ENCODE measurements at regions not wholly inside any gene's neighbourhood (a gene's known extent, or its start where the extent isn't known, plus 50 kb on each side); places are given as distances from the start of the nearest gene placed in this dataset.

DNA sequence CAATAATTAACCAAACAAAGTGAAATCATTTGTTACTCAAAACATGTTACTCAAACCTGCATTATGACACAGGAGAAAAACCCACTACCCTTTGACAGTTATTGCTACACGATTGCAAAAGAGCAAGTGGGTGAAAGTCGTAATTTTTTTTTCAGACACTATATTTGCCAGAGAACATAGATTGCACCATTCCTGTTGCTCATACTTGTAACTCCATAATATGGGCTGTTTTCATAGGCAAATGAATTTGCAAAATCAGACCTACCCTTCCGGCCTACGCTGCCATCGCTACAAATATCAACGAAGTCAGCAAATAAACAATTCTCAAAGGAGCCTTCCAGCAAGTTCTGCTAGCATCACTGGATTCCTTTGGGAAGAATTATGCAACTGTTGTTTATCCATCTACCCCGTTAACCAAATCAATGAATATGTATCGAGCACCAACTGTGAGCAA, 396.5 kb downstream of the IRS2 start:
- no peaks in the 10 kb centered on the region for H3K79me2 ChIP-seq (ENCODE audit: insufficient read depth, low read depth)
- no peaks in the 10 kb centered on the region for H4K20me1 ChIP-seq (ENCODE audit: insufficient read depth)
- no peaks in the 10 kb centered on the region for H3K27me3 ChIP-seq (ENCODE audit: insufficient read depth, low read depth)
- no peak overlapping the region for H3K4me3 ChIP-seq (IDR thresholded peaks at IDR 0.05; ENCODE audit: insufficient read depth, low read depth, low read length)
- no peaks in the 10 kb centered on the region for H3K4me1 ChIP-seq (ENCODE audit: low read depth, poor library complexity, severe bottlenecking)
- no peak overlapping the region for H3K4me2 ChIP-seq
- H3K36me3 ChIP-seq (ENCODE audit: insufficient read depth), result no peaks in the 10 kb centered on the region
- TF ChIP-seq, protein P1, sequence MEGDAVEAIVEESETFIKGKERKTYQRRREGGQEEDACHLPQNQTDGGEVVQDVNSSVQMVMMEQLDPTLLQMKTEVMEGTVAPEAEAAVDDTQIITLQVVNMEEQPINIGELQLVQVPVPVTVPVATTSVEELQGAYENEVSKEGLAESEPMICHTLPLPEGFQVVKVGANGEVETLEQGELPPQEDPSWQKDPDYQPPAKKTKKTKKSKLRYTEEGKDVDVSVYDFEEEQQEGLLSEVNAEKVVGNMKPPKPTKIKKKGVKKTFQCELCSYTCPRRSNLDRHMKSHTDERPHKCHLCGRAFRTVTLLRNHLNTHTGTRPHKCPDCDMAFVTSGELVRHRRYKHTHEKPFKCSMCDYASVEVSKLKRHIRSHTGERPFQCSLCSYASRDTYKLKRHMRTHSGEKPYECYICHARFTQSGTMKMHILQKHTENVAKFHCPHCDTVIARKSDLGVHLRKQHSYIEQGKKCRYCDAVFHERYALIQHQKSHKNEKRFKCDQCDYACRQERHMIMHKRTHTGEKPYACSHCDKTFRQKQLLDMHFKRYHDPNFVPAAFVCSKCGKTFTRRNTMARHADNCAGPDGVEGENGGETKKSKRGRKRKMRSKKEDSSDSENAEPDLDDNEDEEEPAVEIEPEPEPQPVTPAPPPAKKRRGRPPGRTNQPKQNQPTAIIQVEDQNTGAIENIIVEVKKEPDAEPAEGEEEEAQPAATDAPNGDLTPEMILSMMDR (conservative IDR thresholded peaks at IDR 0.05; ENCODE audit: low read depth, low read length), result no peak
- H3K27ac ChIP-seq, result no peak overlapping the region
- H3K9ac ChIP-seq, result no peak overlapping the region
- no peak overlapping the region for H2AFZ ChIP-seq (ENCODE audit: low read depth)

DNA sequence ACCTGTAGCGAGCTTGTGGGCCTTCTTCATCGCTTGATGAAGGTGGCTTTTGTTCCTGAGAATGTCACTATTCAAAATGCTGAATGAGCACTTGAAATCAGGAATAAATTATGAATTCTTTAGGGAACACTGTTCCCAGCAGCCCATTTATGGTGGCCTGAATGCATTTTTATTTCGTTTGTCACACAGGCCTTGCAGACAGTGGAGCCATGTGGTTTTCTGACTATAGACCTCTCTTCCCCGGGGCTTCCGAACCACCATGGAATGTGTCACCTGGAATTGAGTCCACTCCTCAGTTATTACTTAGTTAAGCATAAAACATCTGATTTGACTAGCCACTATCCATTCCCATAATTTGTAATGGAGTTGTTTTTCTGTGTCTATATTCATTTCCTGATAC, 396.9 kb downstream of the IRS2 start:
- H3K36me3 ChIP-seq (ENCODE audit: insufficient read depth), result no peaks in the 10 kb centered on the region
- no peaks in the 10 kb centered on the region for H3K4me1 ChIP-seq (ENCODE audit: low read depth, poor library complexity, severe bottlenecking)
- TF ChIP-seq, protein P1 (conservative IDR thresholded peaks at IDR 0.05; ENCODE audit: low read depth, low read length), result no peak
- H3K9ac ChIP-seq, result no peak overlapping the region
- no peak overlapping the region for H3K4me3 ChIP-seq (IDR thresholded peaks at IDR 0.05; ENCODE audit: insufficient read depth, low read depth, low read length)
- H4K20me1 ChIP-seq (ENCODE audit: insufficient read depth), result no peaks in the 10 kb centered on the region
- no peak overlapping the region for H3K4me2 ChIP-seq
- H3K27me3 ChIP-seq (ENCODE audit: insufficient read depth, low read depth), result no peaks in the 10 kb centered on the region
- no peak overlapping the region for H3K27ac ChIP-seq
- H2AFZ ChIP-seq (ENCODE audit: low read depth), result no peak overlapping the region
- no peaks in the 10 kb centered on the region for H3K79me2 ChIP-seq (ENCODE audit: insufficient read depth, low read depth)

DNA sequence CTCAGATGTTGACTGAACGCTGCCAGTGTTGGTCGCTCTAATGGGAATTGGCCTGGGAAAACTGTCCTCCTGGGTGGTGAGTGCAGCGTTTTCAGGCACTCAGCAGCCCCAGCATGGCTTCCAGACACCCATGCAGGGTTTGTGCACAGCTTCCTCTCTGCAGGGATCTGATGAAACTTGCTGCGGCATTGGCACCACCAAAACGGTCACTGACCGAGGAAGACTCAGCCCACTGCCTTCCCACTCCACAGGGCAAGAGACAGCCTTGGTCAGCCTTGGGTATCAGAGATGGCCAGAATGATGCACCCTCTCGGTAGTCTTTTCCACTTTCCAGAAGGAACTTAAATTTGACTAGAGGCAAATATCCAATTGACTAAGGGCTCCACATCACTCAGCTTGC, 398.9 kb downstream of the IRS2 start:
- no peak overlapping the region for H3K9ac ChIP-seq
- no peaks in the 10 kb centered on the region for H3K79me2 ChIP-seq (ENCODE audit: insufficient read depth, low read depth)
- no peak overlapping the region for H3K4me3 ChIP-seq (IDR thresholded peaks at IDR 0.05; ENCODE audit: insufficient read depth, low read depth, low read length)
- H3K27me3 ChIP-seq (ENCODE audit: insufficient read depth, low read depth), result no peaks in the 10 kb centered on the region
- H4K20me1 ChIP-seq (ENCODE audit: insufficient read depth), result no peaks in the 10 kb centered on the region
- H3K4me1 ChIP-seq (ENCODE audit: low read depth, poor library complexity, severe bottlenecking), result no peaks in the 10 kb centered on the region
- no peak overlapping the region for H3K4me2 ChIP-seq
- TF ChIP-seq, protein P1 (conservative IDR thresholded peaks at IDR 0.05; ENCODE audit: low read depth, low read length), result no peak
- H2AFZ ChIP-seq (ENCODE audit: low read depth), result no peak overlapping the region
- no peak overlapping the region for H3K27ac ChIP-seq
- no peaks in the 10 kb centered on the region for H3K36me3 ChIP-seq (ENCODE audit: insufficient read depth)

DNA sequence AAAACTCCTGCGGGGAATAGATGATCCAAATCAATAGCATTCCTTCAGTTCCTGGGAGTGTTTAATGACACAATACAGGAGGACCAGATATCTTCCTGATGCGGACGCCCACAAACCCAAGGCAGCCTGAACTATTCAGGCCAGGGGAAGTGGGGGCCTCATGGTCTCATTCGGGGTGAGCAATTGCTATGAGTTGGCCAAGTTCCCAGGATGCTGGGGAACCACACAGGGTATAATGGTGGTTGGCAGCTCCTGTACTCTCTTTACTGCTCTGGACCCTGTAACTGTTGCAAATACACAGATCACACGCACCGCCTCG, 401.2 kb downstream of the IRS2 start:
- Histone ChIP-seq H2AFZ (ENCODE audit: low read depth) (no peak overlapping the region), H3K27me3 (ENCODE audit: insufficient read depth, low read depth) (no peaks in the 10 kb centered on the region), H3K79me2 (ENCODE audit: insufficient read depth, low read depth) (no peaks in the 10 kb centered on the region), H4K20me1 (ENCODE audit: insufficient read depth) (no peaks in the 10 kb centered on the region), H3K36me3 (ENCODE audit: insufficient read depth) (no peaks in the 10 kb centered on the region), H3K27ac (no peak overlapping the region), H3K4me1 (ENCODE audit: low read depth, poor library complexity, severe bottlenecking) (no peaks in the 10 kb centered on the region), H3K9ac (no peak overlapping the region), H3K4me3 (IDR thresholded peaks at IDR 0.05; ENCODE audit: insufficient read depth, low read depth, low read length) (no peak overlapping the region), H3K4me2 (no peak overlapping the region)
- TF ChIP-seq, protein P1 (conservative IDR thresholded peaks at IDR 0.05; ENCODE audit: low read depth, low read length), result no peak
